Esophagus muscularis mucosa (tissue), 4 donors: ENCODE measurements at regions not wholly inside any gene's neighbourhood (a gene's known extent, or its start where the extent isn't known, plus 50 kb on each side); places are given as distances from the start of the nearest gene placed in this dataset.

ENCODE experiments used
- DNase-seq: peaks from one replicate; pipeline ENCODE4 v3.0.0-alpha.2; 2017; ENCODE audit errors: extremely low spot score
- H3K27ac ChIP-seq, 4 donors: fragments of 200-600 bp; sonication (generic); replicated peaks in 1 of 4; 1 replicate in 3 of 4; 2 replicates in 1 of 4; pipeline ENCODE4 v1.5.1; 2016 to 2019; ENCODE audit warnings: mild to moderate bottlenecking in 1 of 4
- H3K27me3 ChIP-seq, 4 donors: fragments of 200-600 bp; sonication (generic); one replicate each; pipeline versions ENCODE4 v1.5.1 to v1.6.0; 2016 to 2019
- H3K36me3 ChIP-seq, 4 donors: fragments of 200-600 bp; sonication (generic); one replicate each; pipeline ENCODE4 v1.5.1; 2016 to 2019
- H3K4me1 ChIP-seq, 4 donors: fragments of 200-600 bp; sonication (generic); one replicate each; pipeline ENCODE4 v1.5.1; 2016 to 2019
- H3K4me3 ChIP-seq, 4 donors: fragments of 200-600 bp; sonication (generic); 1 replicate in 2 of 4; 2 replicates in 2 of 4; pipeline ENCODE4 v1.5.1; 2016 to 2019; ENCODE audit warnings: mild to moderate bottlenecking in 4 of 4, moderate library complexity in 1 of 4
- H3K9me3 ChIP-seq, 4 donors: fragments of 200-600 bp; sonication (generic); 1 replicate in 3 of 4; 2 replicates in 1 of 4; pipeline ENCODE4 v1.5.1; 2016 to 2019
- EP300 ChIP-seq: sonication (generic); formaldehyde crosslinking; IDR thresholded peaks from one replicate; pipeline ENCODE4 v1.6.1; 2017; ENCODE audit warnings: antibody characterized with exemption
- POLR2A ChIP-seq: fragments of 450-650 bp; IDR thresholded peaks from one replicate; pipeline ENCODE4 v1.6.1; 2017; ENCODE audit warnings: antibody characterized with exemption, moderate library complexity, mild to moderate bottlenecking, low read depth
- POLR2AphosphoS5 ChIP-seq, 2 donors: sonication (generic); formaldehyde crosslinking; IDR thresholded peaks; one replicate each; pipeline ENCODE4 v1.6.1; 2017; ENCODE audit warnings: antibody characterized with exemption in 2 of 2
- WGBS: methylation state at CpG from one replicate; pipeline ENCODE4 v1.1.5; 2018; 5-methylcytosine and 5-hydroxymethylcytosine counted together
- intact Hi-C: fragments of 100-400 bp; cut with DNase I; formaldehyde crosslinking; loops from one replicate; pipeline ENCODE4 v1.15.1; 2023
- TF ChIP-seq, protein P1 (sequence below), 3 experiments: fragments of 200-600 bp in 2 of 3; fragments of 450-650 bp in 1 of 3; sonication (generic) in 2 of 3; IDR thresholded peaks; one replicate each; pipeline ENCODE4 v1.5.1; 2017 to 2019; ENCODE audit warnings: antibody characterized with exemption in 3 of 3, mild to moderate bottlenecking in 2 of 3, moderate library complexity in 1 of 3

GRCh38 chr10:3881622-3882021, 96.6 kb upstream of the KLF6 start:
- H3K27me3 ChIP-seq: no peaks in the 10 kb centered on the region
- 90% methylated on average over 3 of the region's 3 CpGs for WGBS
- no peaks in the 10 kb centered on the region for H3K36me3 ChIP-seq
- TF ChIP-seq, protein P1, sequence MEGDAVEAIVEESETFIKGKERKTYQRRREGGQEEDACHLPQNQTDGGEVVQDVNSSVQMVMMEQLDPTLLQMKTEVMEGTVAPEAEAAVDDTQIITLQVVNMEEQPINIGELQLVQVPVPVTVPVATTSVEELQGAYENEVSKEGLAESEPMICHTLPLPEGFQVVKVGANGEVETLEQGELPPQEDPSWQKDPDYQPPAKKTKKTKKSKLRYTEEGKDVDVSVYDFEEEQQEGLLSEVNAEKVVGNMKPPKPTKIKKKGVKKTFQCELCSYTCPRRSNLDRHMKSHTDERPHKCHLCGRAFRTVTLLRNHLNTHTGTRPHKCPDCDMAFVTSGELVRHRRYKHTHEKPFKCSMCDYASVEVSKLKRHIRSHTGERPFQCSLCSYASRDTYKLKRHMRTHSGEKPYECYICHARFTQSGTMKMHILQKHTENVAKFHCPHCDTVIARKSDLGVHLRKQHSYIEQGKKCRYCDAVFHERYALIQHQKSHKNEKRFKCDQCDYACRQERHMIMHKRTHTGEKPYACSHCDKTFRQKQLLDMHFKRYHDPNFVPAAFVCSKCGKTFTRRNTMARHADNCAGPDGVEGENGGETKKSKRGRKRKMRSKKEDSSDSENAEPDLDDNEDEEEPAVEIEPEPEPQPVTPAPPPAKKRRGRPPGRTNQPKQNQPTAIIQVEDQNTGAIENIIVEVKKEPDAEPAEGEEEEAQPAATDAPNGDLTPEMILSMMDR (IDR thresholded peaks at IDR 0.05): no peak
- no peak for TF ChIP-seq POLR2AphosphoS5 (IDR thresholded peaks at IDR 0.05)
- no peak for TF ChIP-seq POLR2A
- no peak for TF ChIP-seq EP300
- no peak for DNase-seq
- H3K4me3 ChIP-seq: no peak overlapping the region
- peaks cover 8 to 20% (median 17%) of the 10 kb centered on the region in 4 donors for H3K4me1 ChIP-seq
- H3K27ac ChIP-seq: no peak overlapping the region
- intact Hi-C loops: no loop called here
- H3K9me3 ChIP-seq: no peaks in the 10 kb centered on the region

- Histone ChIP-seq H3K36me3 (no peaks in the 10 kb centered on the region), H3K4me3 (no peak overlapping the region), H3K27ac (no peak overlapping the region), H3K27me3 (no peaks in the 10 kb centered on the region), H3K9me3 (no peaks in the 10 kb centered on the region), H3K4me1 (peaks cover 2 to 25% (median 20%) of the 10 kb centered on the region in 4 donors)
- 94% methylated on average over 8 of the region's 8 CpGs for WGBS
- intact Hi-C loops: no loop called here
- TF ChIP-seq, protein P1 (IDR thresholded peaks at IDR 0.05): no peak
- no peak for TF ChIP-seq POLR2A
- TF ChIP-seq EP300: no peak
- TF ChIP-seq POLR2AphosphoS5 (IDR thresholded peaks at IDR 0.05): no peak
- no peak for DNase-seq
These were observed 94.1 kb upstream of the KLF6 start for GRCh38 chr10:3879073-3879472.

GRCh38 chr10:3877211-3878000, 92.4 kb upstream of the KLF6 start:
- 87% methylated on average over 4 of the region's 4 CpGs for WGBS
- intact Hi-C loops: no loop called here
- Histone ChIP-seq H3K9me3 (no peaks in the 10 kb centered on the region), H3K4me3 (no peak overlapping the region), H3K27ac (peak overlapping the region in 2 of 4 donors; percentile 15 to 42), H3K36me3 (no peaks in the 10 kb centered on the region), H3K27me3 (no peaks in the 10 kb centered on the region), H3K4me1 (peaks cover 3 to 41% (median 32%) of the 10 kb centered on the region in 4 donors)
- DNase-seq: no peak
- TF ChIP-seq POLR2AphosphoS5 (IDR thresholded peaks at IDR 0.05) (no peak), POLR2A (no peak)
- TF ChIP-seq, protein P1 (IDR thresholded peaks at IDR 0.05): no peak

- TF ChIP-seq POLR2A (no peak), EP300 (no peak), POLR2AphosphoS5 (IDR thresholded peaks at IDR 0.05) (no peak)
- TF ChIP-seq, protein P1 (IDR thresholded peaks at IDR 0.05): no peak
- H3K27ac ChIP-seq: peak overlapping the region in 2 of 4 donors; percentile 15 to 46
- DNase-seq: no peak
These were observed 91.4 kb upstream of the KLF6 start for GRCh38 chr10:3876350-3876962.

More at GRCh38 chr10:3876350-3876962, 91.4 kb upstream of the KLF6 start:
- no peaks in the 10 kb centered on the region for H3K36me3 ChIP-seq
- H3K4me3 ChIP-seq: no peak overlapping the region
- no peaks in the 10 kb centered on the region for H3K9me3 ChIP-seq
- peaks cover 3 to 44% (median 32%) of the 10 kb centered on the region in 4 donors for H3K4me1 ChIP-seq
- intact Hi-C loops: no loop called here
- H3K27me3 ChIP-seq: no peaks in the 10 kb centered on the region
- 81% methylated on average over 8 of the region's 8 CpGs for WGBS
